GM18861 (cell line): ENCODE measurements at regions not wholly inside any gene's neighbourhood (a gene's known extent, or its start where the extent isn't known, plus 50 kb on each side); places are given as distances from the start of the nearest gene placed in this dataset.
"Not testable (repeated sequence)": the region's sequence is repeated elsewhere in the genome, so short reads cannot be mapped to it uniquely, and the experiment has no call there.

Experiments used
- ATAC-seq: cut with Tn5 transposase; IDR thresholded peaks from one replicate; pipeline ENCODE4 v1.9.1; 2021; ENCODE audit not compliant: unreplicated experiment

- no peak for ATAC-seq
These were observed 101.5 kb downstream of the VCPKMT start for GRCh38 chr14:50014809-50015430.

- ATAC-seq = no peak
These were observed 100.7 kb downstream of the VCPKMT start for GRCh38 chr14:50015716-50016115.

- no peak for ATAC-seq
These were observed 98.0 kb downstream of the VCPKMT start for GRCh38 chr14:50018201-50018932.

- ATAC-seq = no peak
These were observed 97.5 kb downstream of the VCPKMT start for GRCh38 chr14:50018933-50019210.

GRCh38 chr14:50020184-50020583, 96.2 kb downstream of the VCPKMT start:
- no peak for ATAC-seq

GRCh38 chr14:50020799-50021198, 95.6 kb downstream of the VCPKMT start:
- no peak for ATAC-seq

- no peak for ATAC-seq
These were observed 94.9 kb downstream of the VCPKMT start for GRCh38 chr14:50021261-50022031.

- no peak for ATAC-seq
These were observed 93.7 kb downstream of the VCPKMT start for GRCh38 chr14:50022661-50023060.

GRCh38 chr14:50023671-50024490, 92.5 kb downstream of the VCPKMT start:
- no peak for ATAC-seq

- ATAC-seq = no peak
These were observed 91.3 kb downstream of the VCPKMT start for GRCh38 chr14:50025073-50025472.

GRCh38 chr14:50025776-50026175, 90.6 kb downstream of the VCPKMT start:
- no peak for ATAC-seq

GRCh38 chr14:50026396-50026795, 90.0 kb downstream of the VCPKMT start:
- ATAC-seq = no peak

- ATAC-seq = no peak
These were observed 88.6 kb downstream of the VCPKMT start for GRCh38 chr14:50027816-50028215.

GRCh38 chr14:50028458-50028857, 87.9 kb downstream of the VCPKMT start:
- no peak for ATAC-seq

GRCh38 chr14:50030036-50030435, 86.3 kb downstream of the VCPKMT start:
- ATAC-seq = no peak

- ATAC-seq = not testable (repeated sequence)
These were observed 85.5 kb downstream of the VCPKMT start for GRCh38 chr14:50030911-50031310.

GRCh38 chr14:50031602-50032313, 84.6 kb downstream of the VCPKMT start:
- no peak for ATAC-seq

GRCh38 chr14:50032462-50033167, 83.8 kb downstream of the VCPKMT start:
- not testable (repeated sequence) for ATAC-seq

GRCh38 chr14:50035214-50035613, 81.2 kb downstream of the VCPKMT start:
- no peak for ATAC-seq

GRCh38 chr14:50036211-50036610, 80.2 kb downstream of the VCPKMT start:
- no peak for ATAC-seq
